ENCODE measurements at regions not wholly inside any gene's neighbourhood (a gene's known extent, or its start where the extent isn't known, plus 50 kb on each side); places are given as distances from the start of the nearest gene placed in this dataset.

DNA sequence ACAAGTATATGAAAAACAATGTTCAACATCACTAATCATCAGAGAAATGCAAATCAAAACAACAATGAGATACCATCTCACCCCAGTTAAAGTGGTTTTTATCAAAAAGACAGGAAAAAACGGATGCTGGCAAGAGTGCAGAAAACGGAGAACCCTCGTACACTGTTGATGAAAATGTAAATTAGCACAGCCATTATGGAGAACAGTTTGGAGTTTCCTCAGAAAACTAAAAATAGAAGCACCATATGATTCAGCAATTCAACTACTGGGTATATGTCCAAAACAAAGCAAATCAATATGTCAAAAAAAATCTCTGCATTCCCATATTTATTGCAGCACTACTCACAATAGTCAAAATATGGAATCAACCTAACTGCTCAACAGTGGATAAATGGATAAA, 50.1 kb upstream of the CES5A start:
- no peak for TF ChIP-seq POLR2A (IDR thresholded peaks at IDR 0.05)
- no peak for TF ChIP-seq CTCF (IDR thresholded peaks at IDR 0.05 in 8 of 11, conservative IDR thresholded peaks at IDR 0.05 in 3 of 11)
- no peak for TF ChIP-seq POLR2AphosphoS5 (IDR thresholded peaks at IDR 0.05)

All from spleen (tissue), 7 donors.